ENCODE measurements at regions not wholly inside any gene's neighbourhood (a gene's known extent, or its start where the extent isn't known, plus 50 kb on each side); places are given as distances from the start of the nearest gene placed in this dataset.

- DNase-seq: no peak
These were observed 105.7 kb upstream of the IGFBP3 start for GRCh38 chr7:46026741-46027140.

- DNase-seq: no peak
These were observed 103.3 kb upstream of the IGFBP3 start for GRCh38 chr7:46024263-46024916.

GRCh38 chr7:46022397-46022796 is 101.3 kb upstream of the IGFBP3 start:
- no peak for DNase-seq

- DNase-seq: no peak
These were observed 94.2 kb upstream of the IGFBP3 start for GRCh38 chr7:46015107-46015868.

- DNase-seq: no peak
These were observed 90.4 kb upstream of the IGFBP3 start for GRCh38 chr7:46011501-46011900.

- DNase-seq: no peak
These were observed 90.0 kb upstream of the IGFBP3 start for GRCh38 chr7:46011059-46011458.

GRCh38 chr7:46009211-46009610 is 88.1 kb upstream of the IGFBP3 start:
- no peak for DNase-seq

- DNase-seq: no peak
These were observed 87.0 kb upstream of the IGFBP3 start for GRCh38 chr7:46007990-46008643.

- DNase-seq: no peak
These were observed 86.1 kb upstream of the IGFBP3 start for GRCh38 chr7:46007194-46007593.

- no peak for DNase-seq
These were observed 85.7 kb upstream of the IGFBP3 start for GRCh38 chr7:46006723-46007122.

GRCh38 chr7:46006212-46006611 is 85.1 kb upstream of the IGFBP3 start:
- no peak for DNase-seq

GRCh38 chr7:46004965-46005364 is 83.9 kb upstream of the IGFBP3 start:
- no peak for DNase-seq

GRCh38 chr7:46003896-46004875 is 83.1 kb upstream of the IGFBP3 start:
- DNase-seq: no peak

- no peak for DNase-seq
These were observed 82.1 kb upstream of the IGFBP3 start for GRCh38 chr7:46003161-46003560.

GRCh38 chr7:46000513-46000912 is 79.4 kb upstream of the IGFBP3 start:
- no peak for DNase-seq

GRCh38 chr7:45999541-45999940 is 78.5 kb upstream of the IGFBP3 start:
- no peak for DNase-seq

- no peak for DNase-seq
These were observed 77.4 kb upstream of the IGFBP3 start for GRCh38 chr7:45998506-45998905.

- DNase-seq: no peak
These were observed 72.5 kb upstream of the IGFBP3 start for GRCh38 chr7:45993621-45994020.

GRCh38 chr7:45992826-45993225 is 71.8 kb upstream of the IGFBP3 start:
- DNase-seq: no peak

GRCh38 chr7:45990276-45990675 is 69.2 kb upstream of the IGFBP3 start:
- no peak for DNase-seq

- no peak for DNase-seq
These were observed 67.5 kb upstream of the IGFBP3 start for GRCh38 chr7:45988405-45989057.

- DNase-seq: no peak
These were observed 66.6 kb upstream of the IGFBP3 start for GRCh38 chr7:45987521-45988290.

Measured in KG1 (cell line).